Mammary epithelial cell (primary cell): ENCODE measurements at regions not wholly inside any gene's neighbourhood (a gene's known extent, or its start where the extent isn't known, plus 50 kb on each side); places are given as distances from the start of the nearest gene placed in this dataset.

Experiments
- EZH2 ChIP-seq: IDR thresholded peaks from 2 replicates; pipeline ENCODE4 v1.6.1; 2012; ENCODE audit warnings: low read length, inconsistent platforms, borderline replicate concordance
- TF ChIP-seq, protein P1 (sequence below), 2 donors: IDR thresholded peaks in 1 of 2; conservative IDR thresholded peaks in 1 of 2; 2 replicates each; pipeline ENCODE4 v1.5.1; 2011 to 2012; ENCODE audit warnings: inconsistent platforms in 2 of 2, low read length in 2 of 2, mild to moderate bottlenecking in 2 of 2, control low read depth in 1 of 2, low read depth in 1 of 2; ENCODE audit not compliant: insufficient read depth in 1 of 2; ENCODE audit errors: extremely low read depth in 1 of 2

GRCh38 chr3:124532071-124532470 lies 198.2 kb upstream of the UMPS start:
- TF ChIP-seq, protein P1, sequence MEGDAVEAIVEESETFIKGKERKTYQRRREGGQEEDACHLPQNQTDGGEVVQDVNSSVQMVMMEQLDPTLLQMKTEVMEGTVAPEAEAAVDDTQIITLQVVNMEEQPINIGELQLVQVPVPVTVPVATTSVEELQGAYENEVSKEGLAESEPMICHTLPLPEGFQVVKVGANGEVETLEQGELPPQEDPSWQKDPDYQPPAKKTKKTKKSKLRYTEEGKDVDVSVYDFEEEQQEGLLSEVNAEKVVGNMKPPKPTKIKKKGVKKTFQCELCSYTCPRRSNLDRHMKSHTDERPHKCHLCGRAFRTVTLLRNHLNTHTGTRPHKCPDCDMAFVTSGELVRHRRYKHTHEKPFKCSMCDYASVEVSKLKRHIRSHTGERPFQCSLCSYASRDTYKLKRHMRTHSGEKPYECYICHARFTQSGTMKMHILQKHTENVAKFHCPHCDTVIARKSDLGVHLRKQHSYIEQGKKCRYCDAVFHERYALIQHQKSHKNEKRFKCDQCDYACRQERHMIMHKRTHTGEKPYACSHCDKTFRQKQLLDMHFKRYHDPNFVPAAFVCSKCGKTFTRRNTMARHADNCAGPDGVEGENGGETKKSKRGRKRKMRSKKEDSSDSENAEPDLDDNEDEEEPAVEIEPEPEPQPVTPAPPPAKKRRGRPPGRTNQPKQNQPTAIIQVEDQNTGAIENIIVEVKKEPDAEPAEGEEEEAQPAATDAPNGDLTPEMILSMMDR (conservative IDR thresholded peaks at IDR 0.05 in 1 of 2, IDR thresholded peaks at IDR 0.05 in 1 of 2; ENCODE audit: extremely low read depth in 1 of 2, insufficient read depth in 1 of 2, low read depth in 1 of 2, low read length in 2 of 2): no peak
- no peak for TF ChIP-seq EZH2
